OCI-LY7 (cell line): ENCODE measurements at regions not wholly inside any gene's neighbourhood (a gene's known extent, or its start where the extent isn't known, plus 50 kb on each side); places are given as distances from the start of the nearest gene placed in this dataset.

Experiments used
- BruUV-seq: library from RNA; stranded (reverse); fragments of 400-500 nt; replicated peaks from 2 replicates; lab custom pipeline; 2021; lab: Mats Ljungman, UMichigan
- CTCF ChIA-PET: fragments of 300-600 bp; sonication (Branson Sonifier 250); formaldehyde crosslinking; loops from one replicate; lab custom pipeline; 2022; ENCODE audit warnings: antibody characterized with exemption; ENCODE audit not compliant: unreplicated experiment; lab: Charles Lee
- POLR2A ChIA-PET: fragments of 300-600 bp; sonication (Branson Sonifier 250); formaldehyde crosslinking; loops from one replicate; lab custom pipeline; 2022; ENCODE audit warnings: antibody characterized with exemption; lab: Charles Lee
- DNase-seq: peaks from one replicate; pipeline ENCODE4 v3.0.0-alpha.2; 2015; ENCODE audit warnings: low spot score
- H2AFZ ChIP-seq: fragments of 200-600 bp; sonication (generic), shearing (Covaris generic); 2 replicates; pipeline ENCODE4 v1.6.1; 2014; ENCODE audit warnings: mild to moderate bottlenecking, antibody characterized with exemption, low read length, moderate library complexity
- H3K27ac ChIP-seq: fragments of 200-600 bp; sonication (generic); 2 replicates; pipeline ENCODE4 v1.5.1; 2014; ENCODE audit warnings: mixed run types, low read depth, mild to moderate bottlenecking, moderate library complexity, low read length, inconsistent platforms; ENCODE audit not compliant: poor library complexity, severe bottlenecking
- H3K36me3 ChIP-seq: fragments of 200-600 bp; sonication (generic); 2 replicates; pipeline ENCODE4 v1.6.1; 2014; ENCODE audit warnings: mild to moderate bottlenecking, antibody characterized with exemption, low read length, moderate library complexity, mixed read lengths; ENCODE audit not compliant: insufficient read depth
- H3K4me1 ChIP-seq: fragments of 200-600 bp; sonication (generic); 2 replicates; pipeline ENCODE4 v1.5.1; 2014; ENCODE audit warnings: mild to moderate bottlenecking, low read length; ENCODE audit not compliant: insufficient read depth, poor library complexity, severe bottlenecking
- H3K4me2 ChIP-seq: fragments of 200-600 bp; sonication (generic); 2 replicates; pipeline ENCODE4 v1.6.1; 2014; ENCODE audit warnings: mild to moderate bottlenecking, low read length
- H3K4me3 ChIP-seq: fragments of 200-600 bp; sonication (generic); 2 replicates; pipeline ENCODE4 v1.5.1; 2014; ENCODE audit warnings: mild to moderate bottlenecking, low read depth, low read length; ENCODE audit not compliant: poor library complexity, severe bottlenecking
- H3K79me2 ChIP-seq: fragments of 200-600 bp; sonication (generic); 2 replicates; pipeline ENCODE4 v1.6.1; 2016; ENCODE audit warnings: low read depth, mild to moderate bottlenecking, low read length, moderate library complexity, mixed read lengths; ENCODE audit not compliant: insufficient read depth
- H3K9me2 ChIP-seq: fragments of 200-600 bp; sonication (generic); 2 replicates; pipeline ENCODE4 v1.6.1; 2016; ENCODE audit warnings: mild to moderate bottlenecking, low read length, mixed read lengths; ENCODE audit not compliant: insufficient read depth
- H3K9me3 ChIP-seq: fragments of 200-600 bp; sonication (generic); 2 replicates; pipeline ENCODE4 v1.6.1; 2014; ENCODE audit warnings: mild to moderate bottlenecking, mixed run types, low read length, mixed read lengths
- H4K20me1 ChIP-seq: fragments of 200-600 bp; sonication (generic); 2 replicates; pipeline ENCODE4 v1.6.1; 2014; ENCODE audit warnings: mild to moderate bottlenecking, antibody characterized with exemption, low read length, moderate library complexity, mixed read lengths; ENCODE audit not compliant: insufficient read depth
- EZH2phosphoT487 ChIP-seq: fragments of 200-600 bp; sonication (generic); IDR thresholded peaks from 2 replicates; pipeline ENCODE4 v1.6.1; 2018; ENCODE audit warnings: low read depth, borderline replicate concordance, mild to moderate bottlenecking, mixed run types, antibody characterized with exemption, low read length, moderate library complexity, mixed read lengths
- intact Hi-C: fragments of 100-400 bp; cut with micrococcal nuclease; formaldehyde crosslinking; loops from one replicate; pipeline ENCODE4 v1.10.0; 2022; ENCODE audit not compliant: unreplicated experiment
- TF ChIP-seq, protein P1 (sequence below): fragments of 200-600 bp; sonication (generic); conservative IDR thresholded peaks from 2 replicates; pipeline ENCODE4 v1.5.1; 2014; ENCODE audit warnings: mild to moderate bottlenecking, antibody characterized with exemption, low read length, moderate library complexity, mixed read lengths

DNA sequence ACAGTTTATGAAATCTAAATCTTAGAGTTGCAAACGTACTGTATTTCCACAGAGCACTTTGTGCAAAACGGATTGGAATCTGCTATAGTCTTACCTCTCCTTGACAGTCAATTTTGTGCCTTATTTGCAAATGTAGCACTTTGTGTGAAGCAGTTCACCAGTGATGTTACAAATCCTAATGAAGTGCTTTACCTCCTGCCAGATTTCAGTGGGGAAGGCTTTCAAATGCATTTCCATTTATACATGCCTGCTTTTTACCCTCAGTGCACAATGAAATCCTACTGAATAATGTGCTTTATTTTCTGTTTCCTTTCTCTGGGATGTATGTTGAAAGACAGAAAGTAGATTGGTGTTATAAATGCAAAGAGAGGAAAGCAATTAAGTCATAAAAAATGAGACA lies 2141.6 kb upstream of the C9orf72 start:
- CTCF ChIA-PET = no interaction called here
- intact Hi-C loops = no loop called here

DNA sequence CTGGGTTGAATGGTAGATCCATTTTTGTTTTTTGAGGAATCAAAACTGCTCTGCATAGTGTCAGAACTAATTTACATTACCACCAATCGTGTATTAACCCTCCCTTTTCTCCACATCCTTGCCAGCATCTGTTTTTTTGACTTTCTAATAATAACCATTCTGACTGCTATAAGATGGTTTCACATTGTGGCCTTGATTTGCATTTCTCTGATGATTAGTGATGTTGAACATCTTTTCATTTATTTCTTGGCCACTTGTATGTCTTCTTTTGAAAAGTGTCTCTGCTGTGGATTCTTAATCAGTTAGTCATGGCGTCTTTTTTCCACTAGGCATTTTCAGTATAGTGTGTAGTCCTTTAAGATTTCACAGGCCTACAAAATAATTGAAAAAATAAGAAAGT lies 2144.3 kb upstream of the C9orf72 start:
- 0 out of 2 replicates have a peak overlapping the region, but pooled peaks have one; percentile 26 for H3K4me2 ChIP-seq
- TF ChIP-seq EZH2phosphoT487 = no peak
- TF ChIP-seq, protein P1, sequence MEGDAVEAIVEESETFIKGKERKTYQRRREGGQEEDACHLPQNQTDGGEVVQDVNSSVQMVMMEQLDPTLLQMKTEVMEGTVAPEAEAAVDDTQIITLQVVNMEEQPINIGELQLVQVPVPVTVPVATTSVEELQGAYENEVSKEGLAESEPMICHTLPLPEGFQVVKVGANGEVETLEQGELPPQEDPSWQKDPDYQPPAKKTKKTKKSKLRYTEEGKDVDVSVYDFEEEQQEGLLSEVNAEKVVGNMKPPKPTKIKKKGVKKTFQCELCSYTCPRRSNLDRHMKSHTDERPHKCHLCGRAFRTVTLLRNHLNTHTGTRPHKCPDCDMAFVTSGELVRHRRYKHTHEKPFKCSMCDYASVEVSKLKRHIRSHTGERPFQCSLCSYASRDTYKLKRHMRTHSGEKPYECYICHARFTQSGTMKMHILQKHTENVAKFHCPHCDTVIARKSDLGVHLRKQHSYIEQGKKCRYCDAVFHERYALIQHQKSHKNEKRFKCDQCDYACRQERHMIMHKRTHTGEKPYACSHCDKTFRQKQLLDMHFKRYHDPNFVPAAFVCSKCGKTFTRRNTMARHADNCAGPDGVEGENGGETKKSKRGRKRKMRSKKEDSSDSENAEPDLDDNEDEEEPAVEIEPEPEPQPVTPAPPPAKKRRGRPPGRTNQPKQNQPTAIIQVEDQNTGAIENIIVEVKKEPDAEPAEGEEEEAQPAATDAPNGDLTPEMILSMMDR = no peak
- intact Hi-C loops = no loop called here
- no peaks in the 10 kb centered on the region for H3K79me2 ChIP-seq
- peak; percentile 0 for DNase-seq
- no TSS peak for BruUV-seq
- no peak overlapping the region for H3K27ac ChIP-seq
- CTCF ChIA-PET = no interaction called here
- no peaks in the 10 kb centered on the region for H4K20me1 ChIP-seq
- H3K36me3 ChIP-seq = no peaks in the 10 kb centered on the region
- H3K9me2 ChIP-seq = no peaks in the 10 kb centered on the region
- POLR2A ChIA-PET = no interaction called here
- no peak overlapping the region for H2AFZ ChIP-seq
- H3K4me1 ChIP-seq = peaks cover 6% of the 10 kb centered on the region
- no peaks in the 10 kb centered on the region for H3K9me3 ChIP-seq
- no peak overlapping the region for H3K4me3 ChIP-seq

More for the DNA sequence above, 2141.6 kb upstream of the C9orf72 start:
- Histone ChIP-seq H3K27ac (no peak overlapping the region), H3K9me2 (no peaks in the 10 kb centered on the region), H3K36me3 (no peaks in the 10 kb centered on the region), H3K4me3 (no peak overlapping the region), H3K79me2 (no peaks in the 10 kb centered on the region), H3K4me1 (peaks cover 6% of the 10 kb centered on the region), H3K9me3 (no peaks in the 10 kb centered on the region), H4K20me1 (no peaks in the 10 kb centered on the region), H3K4me2 (no peak overlapping the region), H2AFZ (no peak overlapping the region)
- POLR2A ChIA-PET = no interaction called here
- DNase-seq = no peak
- no TSS peak for BruUV-seq
- TF ChIP-seq, protein P1 = no peak
- TF ChIP-seq EZH2phosphoT487 = no peak

DNA sequence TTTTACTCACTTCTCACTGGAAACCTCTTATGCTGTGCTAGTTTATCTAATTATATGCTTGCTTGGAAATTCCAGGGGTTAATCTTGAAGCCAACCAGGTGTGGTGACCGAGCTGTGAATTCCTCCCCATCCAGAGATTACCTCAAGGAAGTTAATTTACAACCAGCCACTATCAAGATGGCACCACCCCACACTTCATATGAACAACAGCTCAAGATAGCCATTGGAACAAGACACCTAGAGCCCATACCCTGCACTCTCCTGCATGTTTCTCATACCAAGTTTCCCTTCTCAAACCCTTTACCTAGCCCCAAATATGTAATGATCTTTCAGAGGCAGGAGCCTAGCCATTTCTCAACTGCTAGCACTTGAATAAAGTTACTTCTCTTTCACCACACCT lies 2156.9 kb upstream of the C9orf72 start:
- H2AFZ ChIP-seq = no peak overlapping the region
- no peaks in the 10 kb centered on the region for H3K4me1 ChIP-seq
- no peak for DNase-seq
- H3K27ac ChIP-seq = no peak overlapping the region
- CTCF ChIA-PET = no interaction called here
- H3K9me3 ChIP-seq = no peaks in the 10 kb centered on the region
- TF ChIP-seq EZH2phosphoT487 = no peak
- TF ChIP-seq, protein P1 = no peak
- H3K36me3 ChIP-seq = no peaks in the 10 kb centered on the region
- BruUV-seq = no TSS peak
- no peaks in the 10 kb centered on the region for H3K79me2 ChIP-seq
- POLR2A ChIA-PET = interaction anchor here (0.6 kb wide), 2 partner anchors 1515 to 1546 kb away, joined by 3 read pairs; no protein-coding TSS in a partner anchor
- intact Hi-C loops = no loop called here
- no peaks in the 10 kb centered on the region for H3K9me2 ChIP-seq
- no peaks in the 10 kb centered on the region for H4K20me1 ChIP-seq
- no peak overlapping the region for H3K4me3 ChIP-seq
- no peak overlapping the region for H3K4me2 ChIP-seq
